Activated CD4-positive, alpha-beta memory T cell treated with anti-CD3 and anti-CD28 coated beads for 36 hours (primary cell): ENCODE measurements at regions not wholly inside any gene's neighbourhood (a gene's known extent, or its start where the extent isn't known, plus 50 kb on each side); places are given as distances from the start of the nearest gene placed in this dataset.
"Not testable (repeated sequence)": the region's sequence is repeated elsewhere in the genome, so short reads cannot be mapped to it uniquely, and the experiment has no call there.

Experiments used
- CTCF ChIA-PET: fragments of 350-600 bp; sonication (Branson Sonifier 250); formaldehyde crosslinking; loops from one replicate; lab custom pipeline; 2021; ENCODE audit warnings: antibody characterized with exemption, inconsistent platforms; lab: Charles Lee
- POLR2A ChIA-PET: fragments of 350-600 bp; sonication (Branson Sonifier 250); formaldehyde crosslinking; loops from one replicate; lab custom pipeline; 2021; ENCODE audit warnings: antibody characterized with exemption; lab: Charles Lee
- DNase-seq: peaks from one replicate; pipeline ENCODE4 v3.0.0-alpha.2; 2020
- H3K27ac Mint-ChIP-seq: one replicate; pipeline ENCODE4 v1.8.0; 2021; ENCODE audit warnings: mixed read lengths
- H3K27me3 Mint-ChIP-seq: one replicate; pipeline ENCODE4 v1.8.0; 2021; ENCODE audit warnings: mixed read lengths
- H3K36me3 Mint-ChIP-seq: one replicate; pipeline ENCODE4 v1.8.0; 2021; ENCODE audit warnings: mixed read lengths
- H3K4me1 Mint-ChIP-seq: one replicate; pipeline ENCODE4 v1.8.0; 2021; ENCODE audit warnings: low read depth, mixed read lengths
- H3K4me3 Mint-ChIP-seq: one replicate; pipeline ENCODE4 v1.8.0; 2021; ENCODE audit warnings: mild to moderate bottlenecking, mixed read lengths
- H3K9me3 Mint-ChIP-seq: one replicate; pipeline ENCODE4 v1.8.0; 2021; ENCODE audit warnings: mixed read lengths
- intact Hi-C: fragments of 100-400 bp; cut with micrococcal nuclease; formaldehyde crosslinking; loops from one replicate; pipeline ENCODE4 v1.15.1; 2023

- H3K27ac Mint-ChIP-seq: no peak overlapping the region
- H3K27me3 Mint-ChIP-seq: no peaks in the 10 kb centered on the region
- intact Hi-C loops: no loop called here
- ChIA-PET CTCF (no interaction called here), POLR2A (no interaction called here)
- no peaks in the 10 kb centered on the region for H3K9me3 Mint-ChIP-seq
- H3K4me3 Mint-ChIP-seq: no peak overlapping the region
- DNase-seq: no peak
- no peaks in the 10 kb centered on the region for H3K4me1 Mint-ChIP-seq
- no peaks in the 10 kb centered on the region for H3K36me3 Mint-ChIP-seq
Observed at GRCh38 chr14:30235485-30235884, 307.8 kb upstream of the PRKD1 start.

- CTCF ChIA-PET: no interaction called here
- Mint-ChIP-seq H3K4me1 (no peaks in the 10 kb centered on the region), H3K9me3 (no peaks in the 10 kb centered on the region), H3K4me3 (no peak overlapping the region), H3K36me3 (no peaks in the 10 kb centered on the region), H3K27ac (no peak overlapping the region), H3K27me3 (no peaks in the 10 kb centered on the region)
- intact Hi-C loops: no loop called here
- POLR2A ChIA-PET: no interaction called here
- no peak for DNase-seq
Observed at GRCh38 chr14:30238936-30239335, 311.3 kb upstream of the PRKD1 start.

GRCh38 chr14:30240018-30240417 is 312.4 kb upstream of the PRKD1 start:
- Mint-ChIP-seq H3K27ac (no peak overlapping the region), H3K4me1 (no peaks in the 10 kb centered on the region), H3K4me3 (no peak overlapping the region), H3K36me3 (no peaks in the 10 kb centered on the region), H3K9me3 (no peaks in the 10 kb centered on the region), H3K27me3 (no peaks in the 10 kb centered on the region)
- CTCF ChIA-PET: no interaction called here
- intact Hi-C loops: no loop called here
- DNase-seq: no peak
- POLR2A ChIA-PET: no interaction called here

- Mint-ChIP-seq H3K4me1 (no peaks in the 10 kb centered on the region), H3K36me3 (no peaks in the 10 kb centered on the region), H3K9me3 (no peaks in the 10 kb centered on the region), H3K27ac (no peak overlapping the region), H3K27me3 (no peaks in the 10 kb centered on the region), H3K4me3 (no peak overlapping the region)
- ChIA-PET CTCF (no interaction called here), POLR2A (no interaction called here)
- no peak for DNase-seq
- intact Hi-C loops: no loop called here
Observed at GRCh38 chr14:30240685-30241084, 313.0 kb upstream of the PRKD1 start.

- CTCF ChIA-PET: interaction anchor here (0.7 kb wide), 1 partner anchor 100 kb away, joined by 3 read pairs; no protein-coding TSS in a partner anchor
- POLR2A ChIA-PET: no interaction called here
- intact Hi-C loops: no loop called here
Observed at GRCh38 chr14:30242744-30243143, 315.1 kb upstream of the PRKD1 start.

GRCh38 chr14:30243207-30243606 is 315.6 kb upstream of the PRKD1 start:
- no peak overlapping the region for H3K27ac Mint-ChIP-seq
- no peaks in the 10 kb centered on the region for H3K9me3 Mint-ChIP-seq
- no peaks in the 10 kb centered on the region for H3K27me3 Mint-ChIP-seq
- H3K36me3 Mint-ChIP-seq: no peaks in the 10 kb centered on the region
- H3K4me3 Mint-ChIP-seq: no peak overlapping the region
- CTCF ChIA-PET: no interaction called here
- POLR2A ChIA-PET: no interaction called here
- intact Hi-C loops: no loop called here
- no peak for DNase-seq
- H3K4me1 Mint-ChIP-seq: no peaks in the 10 kb centered on the region

More at GRCh38 chr14:30242744-30243143, 315.1 kb upstream of the PRKD1 start:
- Mint-ChIP-seq H3K9me3 (no peaks in the 10 kb centered on the region), H3K4me1 (no peaks in the 10 kb centered on the region), H3K36me3 (no peaks in the 10 kb centered on the region), H3K4me3 (no peak overlapping the region), H3K27me3 (no peaks in the 10 kb centered on the region), H3K27ac (no peak overlapping the region)
- no peak for DNase-seq

- H3K4me3 Mint-ChIP-seq: no peak overlapping the region
- CTCF ChIA-PET: no interaction called here
- no peaks in the 10 kb centered on the region for H3K9me3 Mint-ChIP-seq
- POLR2A ChIA-PET: no interaction called here
- no peak overlapping the region for H3K27ac Mint-ChIP-seq
- no peaks in the 10 kb centered on the region for H3K4me1 Mint-ChIP-seq
- intact Hi-C loops: no loop called here
- no peaks in the 10 kb centered on the region for H3K27me3 Mint-ChIP-seq
- H3K36me3 Mint-ChIP-seq: no peaks in the 10 kb centered on the region
- no peak for DNase-seq
Observed at GRCh38 chr14:30243805-30244204, 315.2 kb upstream of the G2E3 start.

- H3K4me1 Mint-ChIP-seq, POLR2A ChIA-PET, H3K4me3 Mint-ChIP-seq, H3K9me3 Mint-ChIP-seq, DNase-seq, CTCF ChIA-PET, H3K36me3 Mint-ChIP-seq, H3K27ac Mint-ChIP-seq, H3K27me3 Mint-ChIP-seq, intact Hi-C loops: not testable (repeated sequence)
Observed at GRCh38 chr14:30244348-30244747, 314.6 kb upstream of the G2E3 start.

- CTCF ChIA-PET: interaction anchor here (1.1 kb wide), 1 partner anchor 20 kb away, joined by 5 read pairs; no protein-coding TSS in a partner anchor
- no peaks in the 10 kb centered on the region for H3K9me3 Mint-ChIP-seq
Observed at GRCh38 chr14:30251017-30251416, 307.9 kb upstream of the G2E3 start.

GRCh38 chr14:30251557-30252100 is 307.3 kb upstream of the G2E3 start:
- H3K27me3 Mint-ChIP-seq: no peaks in the 10 kb centered on the region
- H3K36me3 Mint-ChIP-seq: no peaks in the 10 kb centered on the region
- no peak overlapping the region for H3K4me3 Mint-ChIP-seq
- H3K4me1 Mint-ChIP-seq: no peaks in the 10 kb centered on the region
- intact Hi-C loops: no loop called here
- H3K27ac Mint-ChIP-seq: no peak overlapping the region
- no peaks in the 10 kb centered on the region for H3K9me3 Mint-ChIP-seq
- POLR2A ChIA-PET: no interaction called here
- DNase-seq: no peak
- CTCF ChIA-PET: interaction anchor here (3.1 kb wide), 1 partner anchor 19 kb away, joined by 8 read pairs; no protein-coding TSS in a partner anchor

More at GRCh38 chr14:30251017-30251416, 307.9 kb upstream of the G2E3 start:
- no peak for DNase-seq
- Mint-ChIP-seq H3K4me1 (no peaks in the 10 kb centered on the region), H3K27me3 (no peaks in the 10 kb centered on the region), H3K4me3 (no peak overlapping the region), H3K27ac (no peak overlapping the region), H3K36me3 (no peaks in the 10 kb centered on the region)
- intact Hi-C loops: no loop called here
- POLR2A ChIA-PET: no interaction called here

GRCh38 chr14:30252151-30252550 is 306.8 kb upstream of the G2E3 start:
- no peak for DNase-seq
- Mint-ChIP-seq H3K9me3 (no peaks in the 10 kb centered on the region), H3K27me3 (no peaks in the 10 kb centered on the region), H3K36me3 (no peaks in the 10 kb centered on the region), H3K4me1 (no peaks in the 10 kb centered on the region), H3K27ac (no peak overlapping the region), H3K4me3 (no peak overlapping the region)
- intact Hi-C loops: no loop called here
- ChIA-PET CTCF (interaction anchor here (3.1 kb wide), 1 partner anchor 19 kb away, joined by 8 read pairs; no protein-coding TSS in a partner anchor), POLR2A (no interaction called here)

GRCh38 chr14:30252783-30253674 is 305.9 kb upstream of the G2E3 start:
- DNase-seq: no peak
- POLR2A ChIA-PET: no interaction called here
- Mint-ChIP-seq H3K36me3 (no peaks in the 10 kb centered on the region), H3K4me3 (no peak overlapping the region), H3K27ac (no peak overlapping the region), H3K27me3 (no peaks in the 10 kb centered on the region), H3K9me3 (no peaks in the 10 kb centered on the region), H3K4me1 (no peaks in the 10 kb centered on the region)
- CTCF ChIA-PET: interaction anchor here (3.1 kb wide), 1 partner anchor 18 kb away, joined by 8 read pairs; no protein-coding TSS in a partner anchor
- intact Hi-C loops: no loop called here
